Endothelial cell of umbilical vein (primary cell): ENCODE measurements at regions not wholly inside any gene's neighbourhood (a gene's known extent, or its start where the extent isn't known, plus 50 kb on each side); places are given as distances from the start of the nearest gene placed in this dataset.

Experiments
- BruUV-seq: library from RNA; stranded (reverse); fragments of 400-500 nt; replicated peaks from 2 replicates; lab custom pipeline; 2021; lab: Mats Ljungman, UMichigan
- CTCF ChIA-PET: fragments of 300-600, 350-600 bp; sonication (Branson Sonifier 250); formaldehyde crosslinking; loops from one replicate; lab custom pipeline; 2021; ENCODE audit warnings: antibody characterized with exemption, inconsistent platforms; lab: Charles Lee
- POLR2A ChIA-PET: fragments of 300-600, 350-600 bp; sonication (Branson Sonifier 250); formaldehyde crosslinking; loops from one replicate; lab custom pipeline; 2021; ENCODE audit warnings: antibody characterized with exemption, inconsistent platforms; lab: Charles Lee
- DNase-seq: peaks from one replicate; pipeline ENCODE4 v3.0.0-alpha.2; 2011; ENCODE audit warnings: low read depth, low spot score
- FAIRE-seq: peaks from 2 replicates; lab custom pipeline; 2011; peaks lifted over from hg19 to GRCh38; lab: Jason Lieb, UNC
- H2AFZ ChIP-seq: 2 replicates; pipeline ENCODE4 v1.6.0; 2012; ENCODE audit warnings: low read depth, low read length, control low read depth, inconsistent platforms
- H3K27ac ChIP-seq: 2 replicates; pipeline ENCODE4 v1.5.1; 2011; ENCODE audit warnings: low read depth, mild to moderate bottlenecking, control low read depth, low read length, moderate library complexity; ENCODE audit not compliant: insufficient read depth
- H3K27me3 ChIP-seq, 2 experiments: 2 replicates each; pipeline versions ENCODE4 v1.6.0 to v1.6.1; 2011; ENCODE audit warnings: low read length in 2 of 2, mixed read lengths in 1 of 2; ENCODE audit not compliant: control insufficient read depth in 2 of 2, insufficient read depth in 2 of 2
- H3K36me3 ChIP-seq, 2 experiments: 2 replicates in 1 of 2; 3 replicates in 1 of 2; pipeline ENCODE4 v1.5.1; 2011; ENCODE audit warnings: low read length in 2 of 2, mild to moderate bottlenecking in 1 of 2, moderate library complexity in 1 of 2; ENCODE audit not compliant: control insufficient read depth in 2 of 2, insufficient read depth in 2 of 2; ENCODE audit errors: extremely low read depth in 1 of 2
- H3K4me1 ChIP-seq: 3 replicates; pipeline ENCODE4 v1.5.1; 2011; ENCODE audit warnings: mild to moderate bottlenecking, low read length; ENCODE audit not compliant: control insufficient read depth, insufficient read depth; ENCODE audit errors: extremely low read depth
- H3K4me2 ChIP-seq: 2 replicates; pipeline ENCODE4 v1.6.1; 2011; ENCODE audit warnings: low read length, control low read depth, mixed read lengths; ENCODE audit not compliant: insufficient read depth
- H3K4me3 ChIP-seq, 3 experiments: fragments of 200-600 bp in 1 of 3; sonication (generic), shearing (Covaris generic) in 1 of 3; replicated peaks in 1 of 3; 2 replicates each; pipeline ENCODE4 v1.5.1; 2011 to 2016; ENCODE audit warnings: control low read depth in 3 of 3, low read length in 3 of 3, mild to moderate bottlenecking in 2 of 3, inconsistent platforms in 1 of 3, low read depth in 1 of 3, moderate library complexity in 1 of 3; ENCODE audit not compliant: insufficient read depth in 1 of 3
- H3K79me2 ChIP-seq: 2 replicates; pipeline ENCODE4 v1.6.0; 2012; ENCODE audit warnings: low read length, inconsistent platforms; ENCODE audit not compliant: control insufficient read depth, insufficient read depth
- H3K9ac ChIP-seq: replicated peaks from 2 replicates; pipeline ENCODE3; 2011; ENCODE audit warnings: low read length, control low read depth; ENCODE audit not compliant: insufficient read depth; ENCODE audit errors: extremely low read depth
- H3K9me1 ChIP-seq: replicated peaks from 3 replicates; pipeline ENCODE4 v1.6.0; 2011; ENCODE audit warnings: mild to moderate bottlenecking, low read length; ENCODE audit not compliant: control insufficient read depth, insufficient read depth; ENCODE audit errors: extremely low read depth
- H3K9me3 ChIP-seq: replicated peaks from 2 replicates; pipeline ENCODE4 v1.5.1; 2012; ENCODE audit warnings: low read length, inconsistent platforms; ENCODE audit not compliant: control insufficient read depth, insufficient read depth
- H4K20me1 ChIP-seq: replicated peaks from 2 replicates; pipeline ENCODE3; 2011; ENCODE audit warnings: mild to moderate bottlenecking, low read length; ENCODE audit not compliant: control insufficient read depth, insufficient read depth; ENCODE audit errors: extremely low read depth
- CTCF ChIP-seq, 2 donors: IDR thresholded peaks; 1 replicate in 1 of 2; 2 replicates in 1 of 2; pipeline ENCODE4 v1.5.1; 2011; ENCODE audit warnings: low read length in 2 of 2, mild to moderate bottlenecking in 2 of 2, moderate library complexity in 2 of 2, control low read depth in 1 of 2, inconsistent platforms in 1 of 2, low read depth in 1 of 2; ENCODE audit not compliant: insufficient read depth in 1 of 2; ENCODE audit errors: extremely low read depth in 1 of 2
- EZH2 ChIP-seq: IDR thresholded peaks from 2 replicates; pipeline ENCODE4 v1.6.1; 2012; ENCODE audit warnings: borderline replicate concordance, low read depth, mild to moderate bottlenecking, moderate library complexity, low read length, inconsistent platforms; ENCODE audit not compliant: severe bottlenecking
- FOS ChIP-seq: IDR thresholded peaks from 2 replicates; pipeline ENCODE4 v1.6.1; 2011; ENCODE audit warnings: mild to moderate bottlenecking, low read length, moderate library complexity, borderline replicate concordance; ENCODE audit not compliant: insufficient read depth
- GATA2 ChIP-seq: IDR thresholded peaks from 2 replicates; pipeline ENCODE4 v1.7.0; 2011; ENCODE audit warnings: low read depth, mild to moderate bottlenecking, moderate library complexity, mixed read lengths, low read length; ENCODE audit not compliant: insufficient read length, insufficient read depth
- JUN ChIP-seq: IDR thresholded peaks from 2 replicates; pipeline ENCODE4 v1.6.1; 2011; ENCODE audit warnings: borderline replicate concordance, low read depth; ENCODE audit not compliant: insufficient read length, insufficient read depth
- MAX ChIP-seq: IDR thresholded peaks from 2 replicates; pipeline ENCODE4 v1.6.1; 2011; ENCODE audit not compliant: insufficient read depth, insufficient read length
- MYC ChIP-seq: IDR thresholded peaks from one replicate; pipeline ENCODE4 v1.6.1; 2011; ENCODE audit warnings: mild to moderate bottlenecking, low read depth, low read length
- POLR2A ChIP-seq: IDR thresholded peaks from 2 replicates; pipeline ENCODE4 v1.6.1; 2012; ENCODE audit warnings: low read depth, mild to moderate bottlenecking, control low read depth, low read length
- POLR2AphosphoS5 ChIP-seq: IDR thresholded peaks from 2 replicates; pipeline ENCODE4 v1.6.1; 2012; ENCODE audit warnings: low read depth, mild to moderate bottlenecking, control low read depth, low read length, moderate library complexity; ENCODE audit not compliant: insufficient read depth
- dilution Hi-C: fragments of 300-500 bp; cut with MboI; formaldehyde crosslinking; loops from one replicate; pipeline ENCODE4 v1.15.0; 2019; ENCODE audit warnings: low sequenced_read_pairs; ENCODE audit not compliant: extremely low pct_ligation_motif_present
- intact Hi-C: fragments of 100-400 bp; cut with micrococcal nuclease; formaldehyde crosslinking; loops from one replicate; pipeline ENCODE4 v1.10.0; 2022

- Histone ChIP-seq H3K27me3 (no peaks in the 10 kb centered on the region), H3K9ac (no peak overlapping the region), H3K79me2 (no peaks in the 10 kb centered on the region), H3K4me1 (peaks cover 12% of the 10 kb centered on the region), H3K9me3 (no peaks in the 10 kb centered on the region), H4K20me1 (no peaks in the 10 kb centered on the region), H3K4me3 (no peak overlapping the region), H2AFZ (no peak overlapping the region), H3K4me2 (no peak overlapping the region), H3K36me3 (no peaks in the 10 kb centered on the region), H3K27ac (no peak overlapping the region), H3K9me1 (no peaks in the 10 kb centered on the region)
- intact Hi-C loops: no loop called here
- BruUV-seq: no TSS peak
- POLR2A ChIA-PET: no interaction called here
- CTCF ChIA-PET: interaction anchor here (0.5 to 1.8 kb wide), 7 partner anchors 9 to 111 kb away, joined by 3 to 8 read pairs (median 4); no protein-coding TSS in a partner anchor
- dilution Hi-C loops: no loop called here
- FAIRE-seq (no peak), DNase-seq (peak; percentile 7)
- TF ChIP-seq FOS (no peak), CTCF (IDR thresholded peaks at IDR 0.05; ENCODE audit: extremely low read depth in 1 of 2, insufficient read depth in 1 of 2, low read depth in 1 of 2, low read length in 2 of 2) (peak in 1 of 2 donors; percentile 36)
These were observed 226.6 kb downstream of the MYLK4 start for GRCh38 chr6:2524090-2524489.

GRCh38 chr6:2523061-2523460 lies 227.7 kb downstream of the MYLK4 start:
- no peaks in the 10 kb centered on the region for H3K36me3 ChIP-seq
- peak overlapping the region; percentile 14 for H3K4me2 ChIP-seq
- POLR2A ChIA-PET: no interaction called here
- no peak overlapping the region for H3K4me3 ChIP-seq
- no peaks in the 10 kb centered on the region for H3K9me3 ChIP-seq
- H2AFZ ChIP-seq: no peak overlapping the region
- dilution Hi-C loops (no loop called here), intact Hi-C loops (loop anchor here (2.0 kb wide), 2 partner anchors 54 to 196 kb away; no protein-coding TSS in a partner anchor)
- H3K27me3 ChIP-seq: no peaks in the 10 kb centered on the region
- H3K27ac ChIP-seq: peak overlapping the region; percentile 54
- TF ChIP-seq JUN: no peak
- no peak for TF ChIP-seq POLR2AphosphoS5
- no peak for TF ChIP-seq GATA2
- TF ChIP-seq POLR2A: no peak
- no peak for TF ChIP-seq MYC
- TF ChIP-seq EZH2: no peak
- TF ChIP-seq FOS: no peak
- TF ChIP-seq MAX: no peak
- no peak for TF ChIP-seq CTCF (IDR thresholded peaks at IDR 0.05; ENCODE audit: extremely low read depth in 1 of 2, insufficient read depth in 1 of 2, low read depth in 1 of 2, low read length in 2 of 2)
- DNase-seq (no peak), FAIRE-seq (no peak)
- BruUV-seq: no TSS peak
- no peaks in the 10 kb centered on the region for H4K20me1 ChIP-seq
- no peaks in the 10 kb centered on the region for H3K79me2 ChIP-seq
- no peak overlapping the region for H3K9ac ChIP-seq
- CTCF ChIA-PET: interaction anchor here (1.2 to 1.8 kb wide), 2 partner anchors 23 to 58 kb away, joined by 3 to 4 read pairs; no protein-coding TSS in a partner anchor
- H3K4me1 ChIP-seq: peaks cover 12% of the 10 kb centered on the region
- no peaks in the 10 kb centered on the region for H3K9me1 ChIP-seq
